GM19240 (cell line): ENCODE measurements at regions not wholly inside any gene's neighbourhood (a gene's known extent, or its start where the extent isn't known, plus 50 kb on each side); places are given as distances from the start of the nearest gene placed in this dataset.

Experiments used
- DNase-seq: peaks from one replicate; pipeline ENCODE4 v3.0.0; 2011; ENCODE audit warnings: low spot score; ENCODE audit not compliant: insufficient read length

- DNase-seq, result no peak
These were observed 784.9 kb upstream of the GHITM start for GRCh38 chr10:83354456-83354855.

DNA sequence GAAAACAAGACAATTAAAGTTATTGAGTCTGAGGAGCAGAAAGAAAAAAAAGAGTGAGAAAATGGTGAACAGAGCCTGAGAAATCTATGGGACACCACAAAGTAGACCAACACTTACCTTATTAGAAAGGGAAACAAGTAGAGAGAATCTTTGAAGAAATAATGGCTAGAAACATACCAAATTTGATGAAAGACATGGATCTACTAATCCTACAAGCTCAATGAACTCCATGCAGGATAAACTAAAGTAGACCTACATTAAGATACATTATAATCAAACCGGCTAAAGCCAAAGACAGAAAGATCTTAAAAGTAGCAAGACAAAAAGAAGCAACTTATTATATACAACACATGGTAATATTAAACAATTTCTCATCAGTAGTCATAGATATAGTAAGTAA lies 782.3 kb upstream of the GHITM start:
- no peak for DNase-seq

DNA sequence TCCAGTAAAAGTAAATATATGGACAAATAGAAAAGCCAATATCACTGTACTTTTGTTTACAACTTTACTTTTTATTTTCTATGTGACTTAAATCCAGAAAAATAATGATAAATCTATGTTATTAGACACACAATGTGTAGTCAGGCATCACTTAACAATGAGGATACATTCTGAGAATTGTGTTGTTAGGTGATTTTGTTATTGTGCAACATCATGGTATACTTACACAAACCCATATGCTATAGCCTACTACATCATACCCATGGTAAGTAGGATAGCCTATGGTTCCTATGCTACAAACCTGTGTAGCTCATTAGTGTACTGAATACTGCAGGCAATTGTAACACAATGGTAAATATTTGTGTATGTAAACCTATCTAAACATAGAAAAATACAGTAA lies 781.7 kb upstream of the GHITM start:
- no peak for DNase-seq

GRCh38 chr10:83367036-83367435 lies 772.3 kb upstream of the GHITM start:
- no peak for DNase-seq

GRCh38 chr10:83371696-83372490 lies 767.4 kb upstream of the GHITM start:
- no peak for DNase-seq

- DNase-seq, result no peak
These were observed 766.7 kb upstream of the GHITM start for GRCh38 chr10:83372646-83373045.

GRCh38 chr10:83373671-83374070 lies 765.6 kb upstream of the GHITM start:
- no peak for DNase-seq

DNA sequence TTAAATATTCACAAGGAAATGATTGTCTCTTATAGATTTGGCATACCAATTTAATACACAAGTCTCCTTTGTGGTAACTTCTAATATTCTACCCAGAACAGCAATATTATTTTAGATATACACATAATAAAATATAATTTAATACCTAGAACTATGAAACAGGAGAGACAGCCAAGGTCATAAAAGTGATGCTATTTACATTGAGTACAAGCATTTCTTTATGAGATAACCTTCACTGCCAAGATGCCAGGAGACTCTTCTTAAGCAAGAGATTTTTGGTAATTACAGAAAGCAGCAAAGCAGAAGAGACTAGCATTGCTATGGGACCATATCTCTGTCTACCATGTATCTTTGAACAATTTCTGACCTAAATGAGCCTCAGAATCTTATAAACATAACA lies 764.6 kb upstream of the GHITM start:
- no peak for DNase-seq

- no peak for DNase-seq
These were observed 764.0 kb upstream of the GHITM start for GRCh38 chr10:83375274-83375673.

DNA sequence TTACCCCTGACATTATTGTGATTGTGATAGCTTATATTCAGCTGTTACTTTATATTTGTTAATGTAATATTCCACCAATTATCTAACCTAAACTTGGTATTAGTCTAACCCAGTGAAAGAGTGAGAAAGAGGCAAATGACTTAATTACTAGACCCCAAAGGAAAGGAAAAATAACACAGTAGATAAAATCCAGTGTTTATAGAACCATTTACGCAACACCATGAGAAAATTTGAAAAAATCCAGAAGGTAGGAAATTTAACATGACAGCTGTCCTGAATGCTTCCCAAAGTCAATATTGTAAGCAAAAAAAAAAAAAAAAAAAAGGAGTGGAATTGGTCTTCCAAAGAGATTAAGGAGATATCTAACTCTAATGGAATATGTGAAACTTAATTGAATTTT lies 741.5 kb upstream of the GHITM start:
- DNase-seq, result no peak

- DNase-seq, result no peak
These were observed 728.7 kb upstream of the GHITM start for GRCh38 chr10:83410570-83410969.

DNA sequence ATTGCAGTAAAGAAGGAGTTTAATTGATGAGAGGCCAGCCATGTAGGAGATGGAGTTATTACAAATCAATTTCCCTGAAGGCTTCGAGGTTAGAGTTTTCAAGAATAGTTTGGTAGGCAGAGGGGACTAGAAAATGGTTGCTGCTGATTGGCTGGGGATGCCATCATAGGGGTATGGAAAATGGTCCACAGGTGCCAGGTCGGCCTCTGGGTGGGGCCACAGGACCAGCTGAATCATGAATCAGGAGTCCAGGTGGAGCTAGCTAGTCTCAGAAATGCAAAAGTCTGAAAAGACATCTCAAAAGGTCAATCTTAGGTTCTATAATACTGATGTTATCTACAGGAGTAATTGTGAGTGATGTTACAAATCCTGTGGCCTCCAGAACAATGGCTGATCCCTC lies 714.0 kb upstream of the GHITM start:
- DNase-seq, result no peak

- DNase-seq, result no peak
These were observed 712.2 kb upstream of the GHITM start for GRCh38 chr10:83427101-83427500.

GRCh38 chr10:83432261-83433045 lies 706.9 kb upstream of the GHITM start:
- no peak for DNase-seq

GRCh38 chr10:83433705-83434104 lies 705.6 kb upstream of the GHITM start:
- no peak for DNase-seq

- no peak for DNase-seq
These were observed 691.3 kb upstream of the GHITM start for GRCh38 chr10:83448013-83448412.

DNA sequence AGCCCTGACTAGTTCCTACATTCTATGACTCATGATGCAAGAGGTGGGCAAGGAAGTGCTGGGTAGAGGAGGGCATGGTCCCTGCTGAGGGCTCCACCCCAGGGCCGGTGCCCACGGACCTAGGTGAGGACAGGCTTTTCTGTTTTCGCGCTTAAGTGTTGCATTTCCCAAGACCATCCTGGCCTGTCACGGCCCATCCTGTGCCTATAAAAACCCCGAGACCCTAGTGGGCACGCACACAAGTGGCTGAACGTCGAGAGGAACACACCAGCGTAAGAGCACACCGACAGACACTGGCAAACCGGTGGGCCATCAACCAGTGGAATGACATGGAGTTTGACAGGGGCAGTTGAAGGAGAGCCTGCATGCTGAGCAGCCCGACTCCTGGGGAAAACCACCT lies 680.7 kb upstream of the GHITM start:
- no peak for DNase-seq

DNA sequence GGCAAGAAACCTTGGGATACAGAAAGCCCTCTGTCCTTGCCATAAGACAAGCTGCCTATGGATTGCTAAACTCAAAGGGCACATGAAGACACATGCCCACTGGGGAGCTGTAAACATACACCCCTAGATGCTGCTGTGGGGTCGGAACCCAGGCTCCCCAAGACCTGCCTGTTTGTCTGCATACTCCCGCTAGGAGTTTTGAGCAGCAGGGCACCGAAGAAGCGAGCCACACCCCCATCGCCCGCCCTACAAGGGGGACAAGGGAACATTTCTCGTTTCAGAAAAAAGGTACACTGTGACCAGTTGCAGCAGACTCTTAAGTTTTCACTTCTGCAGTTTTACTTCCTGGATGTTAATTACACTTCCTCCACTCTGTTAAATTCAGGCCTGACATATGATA lies 680.2 kb upstream of the GHITM start:
- DNase-seq, result no peak

- DNase-seq, result no peak
These were observed 669.5 kb upstream of the GHITM start for GRCh38 chr10:83469728-83470331.

GRCh38 chr10:83476211-83476610 lies 663.1 kb upstream of the GHITM start:
- DNase-seq, result no peak

DNA sequence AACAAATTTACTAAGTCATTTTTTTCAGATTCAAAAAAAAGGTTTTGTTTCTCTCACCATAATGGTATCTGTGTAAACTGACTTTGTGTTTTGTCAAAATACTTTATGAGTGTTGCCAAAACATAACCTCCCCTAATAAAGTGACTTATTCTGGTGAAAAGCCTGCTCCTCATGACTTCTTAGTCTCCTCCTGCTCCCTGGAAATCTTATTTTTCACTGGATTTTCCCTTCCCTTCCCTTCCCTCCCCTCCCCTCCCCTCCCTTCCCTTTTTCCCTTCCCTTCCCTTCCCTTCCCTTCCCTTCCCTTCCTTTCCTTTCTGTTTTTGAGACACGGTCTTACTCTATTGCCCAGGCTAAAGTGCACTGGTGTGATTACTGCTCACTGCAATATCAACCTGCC lies 650.1 kb upstream of the GHITM start:
- DNase-seq, result no peak

- no peak for DNase-seq
These were observed 647.3 kb upstream of the GHITM start for GRCh38 chr10:83492004-83492403.
